GM13976 (cell line): ENCODE measurements at regions not wholly inside any gene's neighbourhood (a gene's known extent, or its start where the extent isn't known, plus 50 kb on each side); places are given as distances from the start of the nearest gene placed in this dataset.

Source experiments
- DNase-seq: peaks from one replicate; pipeline ENCODE4 v3.0.0; 2012; ENCODE audit warnings: low spot score
- CTCF ChIP-seq: IDR thresholded peaks from 2 replicates; pipeline ENCODE4 v1.5.1; 2012; ENCODE audit warnings: borderline replicate concordance, mild to moderate bottlenecking; ENCODE audit not compliant: insufficient read depth; ENCODE audit errors: extremely low read depth, missing control alignments, control extremely low read depth
- in situ Hi-C: fragments of 300-500 bp; cut with MboI; formaldehyde crosslinking; loops from one replicate; pipeline ENCODE4 v1.12.0; 2022; ENCODE audit warnings: low sequenced_read_pairs, mixed read lengths, inconsistent platforms; ENCODE audit not compliant: unreplicated experiment

GRCh38 chr17:72529386-72529785 lies 408.6 kb downstream of the SOX9 start:
- no peak for DNase-seq
- in situ Hi-C loops = loop anchor here (25.0 kb wide), 3 partner anchors 417 to 1767 kb away; partner anchors contain the start of gene SOX9
- no peak for TF ChIP-seq CTCF

DNA sequence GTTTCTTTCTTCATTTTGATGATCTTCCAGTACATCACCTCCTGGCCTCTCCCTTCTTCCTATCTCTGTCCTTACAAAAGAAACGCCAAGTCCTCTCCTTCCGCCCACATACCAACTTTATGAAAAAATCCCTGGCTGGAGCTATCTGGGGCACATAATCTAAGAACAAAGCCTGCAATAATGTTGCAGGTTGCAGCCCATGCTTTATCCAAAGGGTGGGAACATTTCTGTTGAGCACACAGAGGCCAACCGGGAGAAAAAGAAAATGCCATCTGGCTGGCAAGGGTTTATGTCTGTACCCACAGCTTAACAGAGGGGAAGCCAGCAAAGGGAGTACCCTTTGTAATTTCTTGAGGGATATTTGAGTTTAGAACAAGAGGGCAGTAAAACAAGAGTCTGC lies 409.6 kb downstream of the SOX9 start:
- no peak for DNase-seq
- no peak for TF ChIP-seq CTCF
- in situ Hi-C loops = loop anchor here (25.0 kb wide), 3 partner anchors 418 to 1768 kb away; partner anchors contain the start of gene SOX9

GRCh38 chr17:72531729-72532128 lies 410.9 kb downstream of the SOX9 start:
- TF ChIP-seq CTCF = no peak
- in situ Hi-C loops = loop anchor here (25.0 kb wide), 3 partner anchors 419 to 1769 kb away; partner anchors contain the start of gene SOX9
- DNase-seq = no peak

- in situ Hi-C loops = loop anchor here (25.0 kb wide), 3 partner anchors 422 to 1772 kb away; partner anchors contain the start of gene SOX9
- TF ChIP-seq CTCF = no peak
- no peak for DNase-seq
Observed at GRCh38 chr17:72534265-72534664, 413.4 kb downstream of the SOX9 start.

DNA sequence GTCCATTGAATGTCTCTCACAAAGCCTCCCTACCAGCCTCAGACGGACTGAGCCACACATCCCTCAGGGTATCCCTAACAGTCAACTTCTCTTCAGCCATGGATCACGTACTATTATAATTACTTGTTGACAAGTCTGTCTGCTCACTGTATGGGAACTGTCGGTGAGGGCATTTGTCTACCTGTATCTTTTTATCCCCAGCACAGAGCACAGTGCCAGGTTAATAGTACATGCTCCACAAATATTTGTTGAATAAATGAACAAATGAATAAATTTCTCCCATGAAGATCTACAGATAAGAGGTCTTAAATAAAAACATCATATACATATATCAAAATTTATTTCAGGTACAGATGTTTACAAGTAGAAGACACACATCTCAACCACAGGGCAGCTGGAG lies 414.0 kb downstream of the SOX9 start:
- in situ Hi-C loops = loop anchor here (25.0 kb wide), 3 partner anchors 422 to 1772 kb away; partner anchors contain the start of gene SOX9
- no peak for TF ChIP-seq CTCF
- no peak for DNase-seq

- no peak for DNase-seq
- in situ Hi-C loops = loop anchor here (25.0 kb wide), 3 partner anchors 423 to 1773 kb away; partner anchors contain the start of gene SOX9
- TF ChIP-seq CTCF = no peak
Observed at GRCh38 chr17:72535346-72535745, 414.5 kb downstream of the SOX9 start.
